Liver (tissue), 8 donors: ENCODE measurements at regions not wholly inside any gene's neighbourhood (a gene's known extent, or its start where the extent isn't known, plus 50 kb on each side); places are given as distances from the start of the nearest gene placed in this dataset.

Experiments used
- DNase-seq: peaks from one replicate; pipeline ENCODE4 v3.0.0-alpha.2; 2017; ENCODE audit warnings: low spot score
- H3K27ac ChIP-seq, 2 donors: one replicate each; pipeline ENCODE4 v1.7.0; 2013; ENCODE audit warnings: inconsistent platforms in 2 of 2, low read length in 2 of 2, control low read depth in 1 of 2, low read depth in 1 of 2, mild to moderate bottlenecking in 1 of 2
- H3K27me3 ChIP-seq, 4 donors: one replicate each; pipeline versions ENCODE4 v1.6.1 to v1.7.0; 2013; ENCODE audit warnings: low read length in 3 of 4, inconsistent platforms in 1 of 4, mild to moderate bottlenecking in 1 of 4, moderate library complexity in 1 of 4; ENCODE audit not compliant: control insufficient read depth in 4 of 4, insufficient read depth in 4 of 4
- H3K36me3 ChIP-seq, 4 donors: one replicate each; pipeline versions ENCODE4 v1.6.1 to v1.7.0; 2013; ENCODE audit warnings: low read length in 3 of 4, mild to moderate bottlenecking in 3 of 4, low read depth in 1 of 4, moderate library complexity in 1 of 4; ENCODE audit not compliant: control insufficient read depth in 4 of 4, insufficient read depth in 3 of 4
- H3K4me1 ChIP-seq, 4 donors: one replicate each; pipeline versions ENCODE4 v1.6.1 to v1.7.0; 2013; ENCODE audit warnings: low read length in 3 of 4, mild to moderate bottlenecking in 3 of 4, moderate library complexity in 1 of 4; ENCODE audit not compliant: control insufficient read depth in 4 of 4, insufficient read depth in 4 of 4
- H3K4me3 ChIP-seq, 3 donors: one replicate each; pipeline versions ENCODE4 v1.6.1 to v1.7.0; 2013; ENCODE audit warnings: low read length in 3 of 3, control low read depth in 1 of 3, low read depth in 1 of 3, mild to moderate bottlenecking in 1 of 3
- H3K9ac ChIP-seq, 2 donors: one replicate each; pipeline ENCODE4 v1.7.0; 2013; ENCODE audit warnings: low read length in 2 of 2, mild to moderate bottlenecking in 2 of 2, moderate library complexity in 2 of 2, control low read depth in 1 of 2, low read depth in 1 of 2
- H3K9me3 ChIP-seq, 4 donors: one replicate each; pipeline versions ENCODE4 v1.6.1 to v1.7.0; 2013; ENCODE audit warnings: low read length in 3 of 4; ENCODE audit not compliant: control insufficient read depth in 4 of 4
- ATF3 ChIP-seq: IDR thresholded peaks from 2 replicates; pipeline ENCODE4 v1.6.1; 2016; ENCODE audit warnings: antibody characterized with exemption
- CTCF ChIP-seq: fragments of 150-350 bp; IDR thresholded peaks from 2 replicates; pipeline ENCODE4 v1.5.1; 2017; ENCODE audit warnings: improper control_type of control experiment, low read depth, low read length; ENCODE audit not compliant: missing input control
- EGR1 ChIP-seq, 2 donors: IDR thresholded peaks; 2 replicates each; pipeline ENCODE4 v1.6.1; 2016 to 2018; ENCODE audit warnings: antibody characterized with exemption in 2 of 2, low read depth in 2 of 2
- FOXA1 ChIP-seq: IDR thresholded peaks from 2 replicates; pipeline ENCODE4 v1.6.1; 2016; ENCODE audit warnings: antibody characterized with exemption
- FOXA2 ChIP-seq: IDR thresholded peaks from 2 replicates; pipeline ENCODE4 v1.6.1; 2016; ENCODE audit warnings: antibody characterized with exemption
- GABPA ChIP-seq, 2 donors: IDR thresholded peaks in 1 of 2; conservative IDR thresholded peaks in 1 of 2; 2 replicates each; pipeline ENCODE4 v1.6.1; 2016; ENCODE audit warnings: antibody characterized with exemption in 2 of 2, mild to moderate bottlenecking in 1 of 2, moderate library complexity in 1 of 2
- HNF4A ChIP-seq, 2 donors: conservative IDR thresholded peaks; 2 replicates each; pipeline ENCODE4 v1.6.1; 2016; ENCODE audit warnings: antibody characterized with exemption in 2 of 2, mild to moderate bottlenecking in 2 of 2
- HNF4G ChIP-seq: IDR thresholded peaks from 2 replicates; pipeline ENCODE4 v1.6.1; 2016; ENCODE audit warnings: antibody characterized with exemption
- NR2F2 ChIP-seq: IDR thresholded peaks from 2 replicates; pipeline ENCODE4 v1.6.1; 2016; ENCODE audit warnings: antibody characterized with exemption
- RAD21 ChIP-seq, 2 donors: IDR thresholded peaks; 2 replicates each; pipeline ENCODE4 v1.6.1; 2016; ENCODE audit warnings: antibody characterized with exemption in 2 of 2, mild to moderate bottlenecking in 2 of 2
- REST ChIP-seq: IDR thresholded peaks from 2 replicates; pipeline ENCODE4 v1.6.1; 2016; ENCODE audit warnings: antibody characterized with exemption, mild to moderate bottlenecking
- RXRA ChIP-seq, 2 donors: IDR thresholded peaks; 2 replicates each; pipeline ENCODE4 v1.6.1; 2017 to 2018; ENCODE audit warnings: antibody characterized with exemption in 2 of 2, mild to moderate bottlenecking in 1 of 2
- SP1 ChIP-seq: IDR thresholded peaks from 2 replicates; pipeline ENCODE4 v1.6.1; 2018; ENCODE audit warnings: antibody characterized with exemption, mild to moderate bottlenecking
- TAF1 ChIP-seq: conservative IDR thresholded peaks from 2 replicates; pipeline ENCODE4 v1.6.1; 2016; ENCODE audit warnings: antibody characterized with exemption, mild to moderate bottlenecking
- YY1 ChIP-seq: IDR thresholded peaks from 2 replicates; pipeline ENCODE4 v1.6.1; 2016; ENCODE audit warnings: antibody characterized with exemption, mild to moderate bottlenecking
- WGBS: extraction: QIAGEN DNeasy Blood & Tissue Kit; methylation state at CpG from one replicate; pipeline ENCODE4 v1.1.7; 2013; 5-methylcytosine and 5-hydroxymethylcytosine counted together
- TF ChIP-seq, protein P1 (sequence below): IDR thresholded peaks from 2 replicates; pipeline ENCODE4 v1.6.1; 2016; ENCODE audit warnings: antibody characterized with exemption
- donor health status: healthy.
- donor health status: healthy.
- donor health status: healthy.
- donor health status: healthy.
- donor health status: healthy.

DNA sequence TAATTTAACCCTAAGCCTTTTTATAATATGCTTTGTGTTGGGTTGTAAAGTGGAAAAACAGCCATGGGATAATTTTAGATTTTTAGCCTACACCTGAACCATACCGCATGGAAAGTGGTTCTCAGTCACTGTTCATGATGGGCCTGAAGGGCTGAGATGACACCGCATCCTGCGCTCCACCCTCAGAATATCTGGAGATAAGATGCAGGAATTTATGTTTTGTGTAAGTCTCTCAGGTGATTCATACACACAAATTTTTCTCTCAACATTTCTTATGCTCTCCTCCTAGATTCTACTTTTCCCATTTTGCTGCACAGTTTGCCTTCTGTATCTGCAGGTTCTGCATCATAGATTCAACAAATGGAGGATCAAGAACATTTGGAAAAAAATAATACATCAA is 191.3 kb upstream of the PHACTR1 start:
- H3K4me3 ChIP-seq, result no peak overlapping the region
- H3K27me3 ChIP-seq, result no peaks in the 10 kb centered on the region
- no peak overlapping the region for H3K9ac ChIP-seq
- H3K36me3 ChIP-seq, result no peaks in the 10 kb centered on the region
- TF ChIP-seq SP1, result no peak
- TF ChIP-seq NR2F2, result no peak
- no peak for TF ChIP-seq YY1
- no peak for TF ChIP-seq ATF3
- TF ChIP-seq REST, result no peak
- H3K4me1 ChIP-seq, result peaks cover 0 to 1% (median 0%) of the 10 kb centered on the region in 4 donors
- no peak for DNase-seq
- no peak overlapping the region for H3K27ac ChIP-seq
- no peaks in the 10 kb centered on the region for H3K9me3 ChIP-seq
- WGBS, result 98% methylated on average over 3 of the region's 3 CpGs

DNA sequence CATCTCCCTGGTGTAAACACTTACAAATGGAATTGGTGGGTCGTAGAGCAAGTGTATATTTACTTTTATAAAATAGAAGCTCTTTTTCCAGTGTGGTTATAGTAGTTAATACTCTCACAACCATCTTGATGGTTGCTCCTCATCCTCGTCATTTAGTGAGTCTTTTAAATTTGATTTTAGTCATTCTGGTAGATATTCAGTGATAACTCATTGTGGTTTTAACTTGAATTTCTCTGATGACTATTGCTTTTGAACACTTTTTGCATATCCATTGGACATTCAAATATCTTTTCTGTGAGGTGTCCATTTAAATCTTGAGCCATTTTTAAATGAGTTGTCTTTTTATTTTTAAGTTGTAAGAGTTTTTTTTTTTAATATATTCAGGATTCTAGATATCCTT is 189.2 kb upstream of the PHACTR1 start:
- H3K27ac ChIP-seq, result no peak overlapping the region
- no peak for DNase-seq
- WGBS, result 86% methylated on average over 2 of the region's 2 CpGs

GRCh38 chr6:12528136-12528535 is 188.4 kb upstream of the PHACTR1 start:
- Histone ChIP-seq H3K4me1 (peaks cover 0 to 1% (median 0%) of the 10 kb centered on the region in 4 donors), H3K9ac (no peak overlapping the region), H3K27me3 (no peaks in the 10 kb centered on the region), H3K27ac (no peak overlapping the region), H3K9me3 (no peaks in the 10 kb centered on the region), H3K4me3 (no peak overlapping the region), H3K36me3 (no peaks in the 10 kb centered on the region)
- 66% methylated on average over 5 of the region's 5 CpGs for WGBS
- DNase-seq, result no peak
- no peak for TF ChIP-seq FOXA1
- TF ChIP-seq RAD21 (IDR thresholded peaks at IDR 0.05), result no peak
- TF ChIP-seq GABPA (IDR thresholded peaks at IDR 0.05 in 1 of 2, conservative IDR thresholded peaks at IDR 0.05 in 1 of 2), result no peak
- no peak for TF ChIP-seq RXRA (IDR thresholded peaks at IDR 0.05)
- no peak for TF ChIP-seq TAF1
- TF ChIP-seq EGR1 (IDR thresholded peaks at IDR 0.05; ENCODE audit: low read depth in 2 of 2), result no peak
- TF ChIP-seq ATF3, result no peak
- TF ChIP-seq HNF4A (conservative IDR thresholded peaks at IDR 0.05), result no peak
- no peak for TF ChIP-seq NR2F2
- TF ChIP-seq CTCF, result no peak
- TF ChIP-seq, protein P1, sequence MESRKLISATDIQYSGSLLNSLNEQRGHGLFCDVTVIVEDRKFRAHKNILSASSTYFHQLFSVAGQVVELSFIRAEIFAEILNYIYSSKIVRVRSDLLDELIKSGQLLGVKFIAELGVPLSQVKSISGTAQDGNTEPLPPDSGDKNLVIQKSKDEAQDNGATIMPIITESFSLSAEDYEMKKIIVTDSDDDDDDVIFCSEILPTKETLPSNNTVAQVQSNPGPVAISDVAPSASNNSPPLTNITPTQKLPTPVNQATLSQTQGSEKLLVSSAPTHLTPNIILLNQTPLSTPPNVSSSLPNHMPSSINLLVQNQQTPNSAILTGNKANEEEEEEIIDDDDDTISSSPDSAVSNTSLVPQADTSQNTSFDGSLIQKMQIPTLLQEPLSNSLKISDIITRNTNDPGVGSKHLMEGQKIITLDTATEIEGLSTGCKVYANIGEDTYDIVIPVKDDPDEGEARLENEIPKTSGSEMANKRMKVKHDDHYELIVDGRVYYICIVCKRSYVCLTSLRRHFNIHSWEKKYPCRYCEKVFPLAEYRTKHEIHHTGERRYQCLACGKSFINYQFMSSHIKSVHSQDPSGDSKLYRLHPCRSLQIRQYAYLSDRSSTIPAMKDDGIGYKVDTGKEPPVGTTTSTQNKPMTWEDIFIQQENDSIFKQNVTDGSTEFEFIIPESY, result no peak
- TF ChIP-seq HNF4G, result no peak
- TF ChIP-seq FOXA2, result no peak

More for the DNA sequence above, 189.2 kb upstream of the PHACTR1 start:
- Histone ChIP-seq H3K4me3 (no peak overlapping the region), H3K9ac (no peak overlapping the region), H3K9me3 (no peaks in the 10 kb centered on the region), H3K4me1 (peaks cover 0 to 1% (median 0%) of the 10 kb centered on the region in 4 donors), H3K27me3 (no peaks in the 10 kb centered on the region), H3K36me3 (no peaks in the 10 kb centered on the region)
- TF ChIP-seq HNF4G (no peak), ATF3 (no peak), GABPA (IDR thresholded peaks at IDR 0.05 in 1 of 2, conservative IDR thresholded peaks at IDR 0.05 in 1 of 2) (no peak), NR2F2 (no peak)
